ENCODE measurements at regions not wholly inside any gene's neighbourhood (a gene's known extent, or its start where the extent isn't known, plus 50 kb on each side); places are given as distances from the start of the nearest gene placed in this dataset.

DNA sequence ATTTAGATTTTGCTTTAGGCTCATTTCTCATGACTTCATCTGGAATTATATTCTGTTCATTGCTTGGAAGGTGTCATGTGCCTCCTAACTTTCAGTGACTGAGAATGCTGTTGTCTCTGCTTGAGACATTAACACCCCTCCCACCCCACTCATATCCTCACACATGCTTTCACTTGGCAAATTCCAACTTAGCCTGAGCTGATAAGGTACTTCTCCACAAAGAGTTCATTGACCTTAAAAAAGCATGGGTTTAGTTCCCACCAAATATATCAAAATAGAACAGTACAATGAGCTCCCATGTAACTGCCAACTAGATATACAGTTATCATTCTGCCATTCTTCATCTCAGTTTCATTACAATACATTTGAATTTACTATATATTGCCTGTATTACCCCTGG, 576.5 kb upstream of the ADGRL2 start:
- TF ChIP-seq EP300 (conservative IDR thresholded peaks at IDR 0.05; ENCODE audit: poor library complexity, severe bottlenecking), result no peak
- TF ChIP-seq, protein P1, sequence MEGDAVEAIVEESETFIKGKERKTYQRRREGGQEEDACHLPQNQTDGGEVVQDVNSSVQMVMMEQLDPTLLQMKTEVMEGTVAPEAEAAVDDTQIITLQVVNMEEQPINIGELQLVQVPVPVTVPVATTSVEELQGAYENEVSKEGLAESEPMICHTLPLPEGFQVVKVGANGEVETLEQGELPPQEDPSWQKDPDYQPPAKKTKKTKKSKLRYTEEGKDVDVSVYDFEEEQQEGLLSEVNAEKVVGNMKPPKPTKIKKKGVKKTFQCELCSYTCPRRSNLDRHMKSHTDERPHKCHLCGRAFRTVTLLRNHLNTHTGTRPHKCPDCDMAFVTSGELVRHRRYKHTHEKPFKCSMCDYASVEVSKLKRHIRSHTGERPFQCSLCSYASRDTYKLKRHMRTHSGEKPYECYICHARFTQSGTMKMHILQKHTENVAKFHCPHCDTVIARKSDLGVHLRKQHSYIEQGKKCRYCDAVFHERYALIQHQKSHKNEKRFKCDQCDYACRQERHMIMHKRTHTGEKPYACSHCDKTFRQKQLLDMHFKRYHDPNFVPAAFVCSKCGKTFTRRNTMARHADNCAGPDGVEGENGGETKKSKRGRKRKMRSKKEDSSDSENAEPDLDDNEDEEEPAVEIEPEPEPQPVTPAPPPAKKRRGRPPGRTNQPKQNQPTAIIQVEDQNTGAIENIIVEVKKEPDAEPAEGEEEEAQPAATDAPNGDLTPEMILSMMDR (IDR thresholded peaks at IDR 0.05; ENCODE audit: poor library complexity, severe bottlenecking), result no peak

Data from neural cell (in vitro differentiated cells).